OCI-LY1 (cell line): ENCODE measurements at regions not wholly inside any gene's neighbourhood (a gene's known extent, or its start where the extent isn't known, plus 50 kb on each side); places are given as distances from the start of the nearest gene placed in this dataset.

ENCODE experiments used
- H2AFZ ChIP-seq: fragments of 200-600 bp; sonication (generic), shearing (Covaris generic); 2 replicates; pipeline ENCODE4 v1.6.0; 2014; ENCODE audit warnings: antibody characterized with exemption, mild to moderate bottlenecking, low read length
- H3F3A ChIP-seq: fragments of 200-600 bp; sonication (generic), shearing (Covaris generic); 2 replicates; pipeline ENCODE4 v1.6.0; 2014; ENCODE audit warnings: mild to moderate bottlenecking, antibody characterized with exemption, low read length, moderate library complexity; ENCODE audit not compliant: insufficient read depth
- H3K27ac ChIP-seq: fragments of 200-600 bp; sonication (generic); 2 replicates; pipeline ENCODE4 v1.5.1; 2014; ENCODE audit warnings: low read length, mixed run types, mild to moderate bottlenecking, low read depth; ENCODE audit not compliant: poor library complexity, severe bottlenecking
- H3K27me3 ChIP-seq: fragments of 200-600 bp; sonication (generic); 2 replicates; pipeline ENCODE4 v1.6.0; 2014; ENCODE audit warnings: antibody characterized with exemption, mild to moderate bottlenecking, low read length, moderate library complexity; ENCODE audit not compliant: insufficient read depth
- H3K36me3 ChIP-seq: fragments of 200-600 bp; sonication (generic); 2 replicates; pipeline ENCODE4 v1.6.1; 2014; ENCODE audit warnings: mild to moderate bottlenecking, antibody characterized with exemption, low read length, moderate library complexity, mixed read lengths; ENCODE audit not compliant: insufficient read depth
- H3K4me1 ChIP-seq: fragments of 200-600 bp; sonication (generic); 2 replicates; pipeline ENCODE4 v1.5.1; 2014; ENCODE audit warnings: mild to moderate bottlenecking, low read length, moderate library complexity; ENCODE audit not compliant: insufficient read depth, severe bottlenecking
- H3K4me2 ChIP-seq: fragments of 200-600 bp; sonication (generic), shearing (Covaris generic); 2 replicates; pipeline ENCODE4 v1.6.1; 2014; ENCODE audit warnings: low read length
- H3K4me3 ChIP-seq: fragments of 200-600 bp; sonication (generic); 2 replicates; pipeline ENCODE4 v1.5.1; 2014; ENCODE audit warnings: low read length, low read depth, mild to moderate bottlenecking, mixed read lengths; ENCODE audit not compliant: poor library complexity, severe bottlenecking
- H3K79me2 ChIP-seq: fragments of 200-600 bp; shearing (Covaris generic); 2 replicates; pipeline ENCODE4 v1.6.1; 2016; ENCODE audit warnings: mixed run types, low read length, mixed read lengths; ENCODE audit not compliant: insufficient read depth
- H3K9ac ChIP-seq: fragments of 200-600 bp; sonication (generic), shearing (Covaris generic); 2 replicates; pipeline ENCODE4 v1.6.1; 2014; ENCODE audit warnings: mild to moderate bottlenecking, low read length, mixed read lengths
- H3K9me2 ChIP-seq: fragments of 200-600 bp; sonication (generic), shearing (Covaris generic); 2 replicates; pipeline ENCODE4 v1.6.1; 2014; ENCODE audit warnings: low read depth, mild to moderate bottlenecking, low read length, mixed read lengths
- H3K9me3 ChIP-seq: fragments of 200-600 bp; shearing (Covaris generic); 2 replicates; pipeline ENCODE4 v1.6.1; 2014; ENCODE audit warnings: low read length, mixed read lengths
- H4K20me1 ChIP-seq: fragments of 200-600 bp; sonication (generic), shearing (Covaris generic); 2 replicates; pipeline ENCODE4 v1.6.0; 2016; ENCODE audit warnings: mild to moderate bottlenecking, low read length; ENCODE audit not compliant: insufficient read depth
- EZH2 ChIP-seq: fragments of 200-600 bp; sonication (generic), shearing (Covaris generic); IDR thresholded peaks from 2 replicates; pipeline ENCODE4 v1.8.0; 2017; ENCODE audit warnings: borderline replicate concordance, mixed run types, mild to moderate bottlenecking, antibody characterized with exemption, low read length, moderate library complexity, mixed read lengths
- TF ChIP-seq, protein P1 (sequence below): fragments of 200-600 bp; sonication (generic), shearing (Covaris generic); IDR thresholded peaks from 2 replicates; pipeline ENCODE4 v1.5.1; 2017; ENCODE audit warnings: mild to moderate bottlenecking, antibody characterized with exemption, low read length, moderate library complexity, mixed read lengths

DNA sequence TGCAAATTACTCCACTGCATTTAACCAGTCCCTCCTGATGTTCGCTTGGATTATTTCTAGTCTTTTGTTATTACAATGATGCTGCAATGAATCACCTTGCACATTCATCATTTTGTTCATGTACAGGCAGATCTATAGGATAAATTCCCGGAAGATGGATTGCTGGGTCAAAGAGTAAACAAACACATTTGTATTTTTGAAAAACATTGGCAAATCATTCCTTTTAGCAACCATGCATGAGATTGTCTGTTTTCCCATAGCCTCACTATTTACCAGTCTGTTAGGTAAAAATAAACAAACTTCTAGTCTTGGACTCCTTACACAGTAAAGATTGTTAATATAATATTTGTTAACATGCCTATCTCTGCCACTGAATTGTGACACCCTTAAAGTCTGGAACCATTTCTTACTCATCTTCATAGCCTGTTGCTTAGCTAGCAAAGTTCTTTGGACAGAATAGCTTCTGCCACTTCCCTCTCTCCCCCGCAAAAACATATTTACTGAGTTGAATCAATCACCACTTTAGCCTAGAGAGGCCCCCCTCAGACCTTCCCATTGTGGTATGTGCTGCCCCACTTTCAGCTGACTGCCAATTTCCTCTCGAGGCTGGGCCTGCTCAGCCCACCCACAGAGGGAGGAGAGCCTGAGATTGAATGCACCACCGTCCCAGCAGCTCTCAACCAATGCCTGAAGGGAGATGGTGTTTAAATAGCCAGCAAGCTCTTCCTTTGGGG, 108.4 kb upstream of the ATXN3L start:
- no peak overlapping the region for H3K27ac ChIP-seq

GRCh38 chrX:13427441-13428052, 107.7 kb upstream of the ATXN3L start:
- Histone ChIP-seq H3K79me2 (no peaks in the 10 kb centered on the region), H4K20me1 (no peaks in the 10 kb centered on the region), H3K9ac (no peak overlapping the region), H3K4me1 (peaks cover 32% of the 10 kb centered on the region), H3K4me3 (no peak overlapping the region), H2AFZ (no peak overlapping the region), H3K27ac (no peak overlapping the region), H3K9me3 (no peaks in the 10 kb centered on the region), H3F3A (no peaks in the 10 kb centered on the region), H3K9me2 (no peaks in the 10 kb centered on the region), H3K27me3 (no peaks in the 10 kb centered on the region), H3K36me3 (no peaks in the 10 kb centered on the region), H3K4me2 (no peak overlapping the region)
- TF ChIP-seq EZH2, result no peak
- TF ChIP-seq, protein P1, sequence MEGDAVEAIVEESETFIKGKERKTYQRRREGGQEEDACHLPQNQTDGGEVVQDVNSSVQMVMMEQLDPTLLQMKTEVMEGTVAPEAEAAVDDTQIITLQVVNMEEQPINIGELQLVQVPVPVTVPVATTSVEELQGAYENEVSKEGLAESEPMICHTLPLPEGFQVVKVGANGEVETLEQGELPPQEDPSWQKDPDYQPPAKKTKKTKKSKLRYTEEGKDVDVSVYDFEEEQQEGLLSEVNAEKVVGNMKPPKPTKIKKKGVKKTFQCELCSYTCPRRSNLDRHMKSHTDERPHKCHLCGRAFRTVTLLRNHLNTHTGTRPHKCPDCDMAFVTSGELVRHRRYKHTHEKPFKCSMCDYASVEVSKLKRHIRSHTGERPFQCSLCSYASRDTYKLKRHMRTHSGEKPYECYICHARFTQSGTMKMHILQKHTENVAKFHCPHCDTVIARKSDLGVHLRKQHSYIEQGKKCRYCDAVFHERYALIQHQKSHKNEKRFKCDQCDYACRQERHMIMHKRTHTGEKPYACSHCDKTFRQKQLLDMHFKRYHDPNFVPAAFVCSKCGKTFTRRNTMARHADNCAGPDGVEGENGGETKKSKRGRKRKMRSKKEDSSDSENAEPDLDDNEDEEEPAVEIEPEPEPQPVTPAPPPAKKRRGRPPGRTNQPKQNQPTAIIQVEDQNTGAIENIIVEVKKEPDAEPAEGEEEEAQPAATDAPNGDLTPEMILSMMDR, result no peak

More for the DNA sequence above, 108.4 kb upstream of the ATXN3L start:
- Histone ChIP-seq H3K79me2 (no peaks in the 10 kb centered on the region), H3K4me1 (peaks cover 25% of the 10 kb centered on the region), H4K20me1 (no peaks in the 10 kb centered on the region), H3K36me3 (no peaks in the 10 kb centered on the region), H3K4me2 (no peak overlapping the region), H2AFZ (no peak overlapping the region), H3K4me3 (no peak overlapping the region), H3K9me3 (no peaks in the 10 kb centered on the region), H3K9me2 (no peaks in the 10 kb centered on the region), H3K9ac (no peak overlapping the region), H3K27me3 (no peaks in the 10 kb centered on the region), H3F3A (no peaks in the 10 kb centered on the region)
- TF ChIP-seq EZH2, result no peak
- TF ChIP-seq, protein P1, result no peak

DNA sequence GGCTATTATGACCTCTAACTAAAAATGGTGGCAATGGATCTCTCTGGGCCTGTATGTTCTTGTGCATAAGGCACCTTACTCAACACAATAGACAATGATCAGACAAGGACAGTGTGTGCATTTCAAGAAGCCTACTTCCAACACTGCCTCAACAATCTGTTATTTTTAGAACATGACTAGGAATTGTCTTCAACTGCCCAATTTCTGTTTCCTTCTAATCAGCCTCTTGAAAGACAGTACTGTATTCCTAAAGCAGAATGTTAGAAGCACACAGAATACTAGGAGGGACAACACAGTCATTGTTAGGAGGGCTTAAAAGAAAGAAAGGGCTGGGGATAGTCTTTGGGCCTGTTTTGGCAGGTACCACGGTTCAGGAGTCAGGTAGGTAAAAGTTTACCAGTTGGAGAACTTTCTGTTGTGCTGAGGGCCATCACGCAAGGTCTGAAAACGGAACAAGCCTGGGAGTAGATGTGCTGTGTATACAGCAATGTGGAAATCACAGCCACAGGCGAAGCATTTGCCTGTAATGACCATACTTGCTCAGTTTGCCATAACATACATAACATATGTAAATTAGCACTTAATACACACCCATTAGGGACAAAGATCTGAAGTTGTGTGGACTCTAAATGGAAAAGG, 100.8 kb upstream of the ATXN3L start:
- no peaks in the 10 kb centered on the region for H3K27me3 ChIP-seq
- TF ChIP-seq EZH2, result no peak
- TF ChIP-seq, protein P1, result no peak
- H4K20me1 ChIP-seq, result no peaks in the 10 kb centered on the region

More for the DNA sequence above, 100.8 kb upstream of the ATXN3L start:
- Histone ChIP-seq H3K4me2 (peak overlapping the region; percentile 76), H3F3A (no peaks in the 10 kb centered on the region), H3K4me1 (peaks cover 69% of the 10 kb centered on the region), H3K36me3 (no peaks in the 10 kb centered on the region), H3K9me2 (no peaks in the 10 kb centered on the region), H2AFZ (no peak overlapping the region), H3K9me3 (no peaks in the 10 kb centered on the region), H3K27ac (peak overlapping the region; percentile 96), H3K9ac (peak overlapping the region; percentile 75), H3K79me2 (no peaks in the 10 kb centered on the region), H3K4me3 (peak overlapping the region; percentile 23)
